NCI-H187 (cell line): ENCODE measurements at regions not wholly inside any gene's neighbourhood (a gene's known extent, or its start where the extent isn't known, plus 50 kb on each side); places are given as distances from the start of the nearest gene placed in this dataset.

Source experiments
- DNase-seq, 2 experiments: peaks; one replicate each; lab custom pipeline; 2025; lab: John Stamatoyannopoulos, UW

DNA sequence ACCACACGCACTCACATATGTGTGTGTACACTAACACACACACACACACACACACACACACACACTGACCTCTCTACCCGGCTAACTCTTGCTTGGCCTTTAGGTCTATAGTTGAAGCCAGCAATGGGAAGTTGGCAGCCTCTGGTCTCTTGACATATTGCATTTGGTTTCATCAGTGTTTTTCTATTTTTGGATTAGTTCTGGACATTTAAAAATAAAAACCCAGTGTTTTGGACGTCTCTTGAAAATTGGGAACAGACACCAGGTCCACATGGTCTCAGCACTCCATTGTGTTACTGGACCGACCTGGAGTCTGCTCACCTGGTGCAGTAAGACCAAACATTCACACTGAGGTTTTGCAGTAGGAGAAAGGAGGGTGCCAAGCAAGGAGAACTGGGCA is 50.4 kb upstream of the AFF3 start:
- DNase-seq, result no peak

- DNase-seq, result no peak
Observed at GRCh38 chr2:100192300-100192699, 49.9 kb upstream of the AFF3 start.
